Kidney epithelial cell (primary cell): ENCODE measurements at regions not wholly inside any gene's neighbourhood (a gene's known extent, or its start where the extent isn't known, plus 50 kb on each side); places are given as distances from the start of the nearest gene placed in this dataset.
"Not testable (repeated sequence)": the region's sequence is repeated elsewhere in the genome, so short reads cannot be mapped to it uniquely, and the experiment has no call there.

Experiments
- DNase-seq: peaks from one replicate; pipeline ENCODE4 v3.0.0-alpha.2; 2010; ENCODE audit warnings: low read depth
- H3K27me3 ChIP-seq: 2 replicates; pipeline ENCODE4 v1.6.0; 2011; ENCODE audit warnings: low read length; ENCODE audit not compliant: control insufficient read depth, insufficient read depth
- H3K36me3 ChIP-seq: 2 replicates; pipeline ENCODE4 v1.5.1; 2011; ENCODE audit warnings: low read length; ENCODE audit not compliant: control insufficient read depth, insufficient read depth
- H3K4me3 ChIP-seq: 2 replicates; pipeline ENCODE4 v1.5.1; 2011; ENCODE audit warnings: low read depth, mild to moderate bottlenecking, control low read depth, low read length
- TF ChIP-seq, protein P1 (sequence below): IDR thresholded peaks from 2 replicates; pipeline ENCODE4 v1.5.1; 2011; ENCODE audit warnings: mild to moderate bottlenecking, moderate library complexity, low read length, control low read depth, inconsistent platforms; ENCODE audit not compliant: insufficient read depth, poor library complexity, severe bottlenecking

DNA sequence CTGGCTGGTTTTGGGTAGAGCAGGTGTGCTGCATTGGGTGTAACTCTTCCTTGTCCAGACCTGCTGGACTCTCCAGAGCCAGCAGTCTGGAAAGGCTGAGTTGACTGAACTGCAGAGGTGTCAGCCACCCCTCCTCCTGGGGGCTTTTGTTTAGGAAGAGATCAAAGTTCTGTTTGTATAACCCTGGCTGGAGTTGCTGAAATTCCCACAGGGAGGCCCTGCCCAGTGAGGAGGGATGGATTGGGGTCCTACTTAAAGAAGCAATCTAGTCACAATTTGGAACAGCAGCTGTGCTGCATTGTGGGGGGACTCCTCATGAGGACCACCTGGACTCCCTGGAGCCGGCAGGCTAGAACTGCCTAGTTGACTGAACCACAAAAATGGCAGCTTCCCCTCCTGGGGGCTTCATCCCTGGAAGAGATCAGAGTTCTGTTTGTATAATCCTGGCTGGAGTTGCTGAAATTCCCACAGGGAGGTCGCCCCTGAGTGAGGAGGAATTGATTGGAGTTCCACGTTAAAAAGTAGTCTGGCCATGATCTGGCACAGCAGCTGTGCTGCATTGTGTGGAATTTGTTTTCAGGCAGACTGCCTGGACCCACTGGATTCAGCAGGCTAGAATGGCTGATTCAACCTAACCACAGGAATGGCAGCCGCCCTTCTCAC, 264.9 kb upstream of the ZC4H2 start:
- TF ChIP-seq, protein P1, sequence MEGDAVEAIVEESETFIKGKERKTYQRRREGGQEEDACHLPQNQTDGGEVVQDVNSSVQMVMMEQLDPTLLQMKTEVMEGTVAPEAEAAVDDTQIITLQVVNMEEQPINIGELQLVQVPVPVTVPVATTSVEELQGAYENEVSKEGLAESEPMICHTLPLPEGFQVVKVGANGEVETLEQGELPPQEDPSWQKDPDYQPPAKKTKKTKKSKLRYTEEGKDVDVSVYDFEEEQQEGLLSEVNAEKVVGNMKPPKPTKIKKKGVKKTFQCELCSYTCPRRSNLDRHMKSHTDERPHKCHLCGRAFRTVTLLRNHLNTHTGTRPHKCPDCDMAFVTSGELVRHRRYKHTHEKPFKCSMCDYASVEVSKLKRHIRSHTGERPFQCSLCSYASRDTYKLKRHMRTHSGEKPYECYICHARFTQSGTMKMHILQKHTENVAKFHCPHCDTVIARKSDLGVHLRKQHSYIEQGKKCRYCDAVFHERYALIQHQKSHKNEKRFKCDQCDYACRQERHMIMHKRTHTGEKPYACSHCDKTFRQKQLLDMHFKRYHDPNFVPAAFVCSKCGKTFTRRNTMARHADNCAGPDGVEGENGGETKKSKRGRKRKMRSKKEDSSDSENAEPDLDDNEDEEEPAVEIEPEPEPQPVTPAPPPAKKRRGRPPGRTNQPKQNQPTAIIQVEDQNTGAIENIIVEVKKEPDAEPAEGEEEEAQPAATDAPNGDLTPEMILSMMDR = no peak
- H3K27me3 ChIP-seq = no peaks in the 10 kb centered on the region
- no peak for DNase-seq
- no peak overlapping the region for H3K4me3 ChIP-seq
- H3K36me3 ChIP-seq = no peaks in the 10 kb centered on the region

GRCh38 chrX:65203545-65203944, 227.3 kb upstream of the ZC4H2 start:
- DNase-seq = no peak
- TF ChIP-seq, protein P1 = no peak
- Histone ChIP-seq H3K36me3 (no peaks in the 10 kb centered on the region), H3K4me3 (no peak overlapping the region), H3K27me3 (no peaks in the 10 kb centered on the region)

GRCh38 chrX:65196758-65197360, 220.6 kb upstream of the ZC4H2 start:
- TF ChIP-seq, protein P1 = no peak
- no peaks in the 10 kb centered on the region for H3K36me3 ChIP-seq
- H3K4me3 ChIP-seq = no peak overlapping the region
- no peak for DNase-seq
- H3K27me3 ChIP-seq = no peaks in the 10 kb centered on the region

DNA sequence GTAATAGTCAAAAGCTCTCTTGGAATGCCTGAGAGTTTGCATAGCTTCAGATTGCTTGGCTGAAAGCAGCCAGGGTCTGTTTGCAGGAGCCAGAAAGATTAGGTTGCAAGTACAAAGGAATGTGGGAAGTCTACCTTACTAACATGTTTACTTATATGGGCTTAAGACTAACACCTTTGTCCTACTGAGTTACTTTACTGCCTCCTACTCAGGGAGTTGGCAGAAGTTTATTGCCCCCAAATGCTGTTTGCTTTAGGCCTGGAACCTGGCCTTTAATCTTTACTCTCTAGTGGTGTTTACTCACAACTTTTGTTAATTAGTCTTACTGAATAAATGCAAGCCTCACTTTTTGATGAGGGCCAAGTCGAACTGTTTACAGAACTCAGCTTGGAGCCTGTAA, 219.4 kb upstream of the ZC4H2 start:
- TF ChIP-seq, protein P1 = no peak

GRCh38 chrX:65194547-65194946, 218.3 kb upstream of the ZC4H2 start:
- TF ChIP-seq, protein P1 = no peak
- Histone ChIP-seq H3K4me3 (no peak overlapping the region), H3K36me3 (no peaks in the 10 kb centered on the region), H3K27me3 (no peaks in the 10 kb centered on the region)
- DNase-seq = no peak

More for the DNA sequence above, 219.4 kb upstream of the ZC4H2 start:
- no peak for DNase-seq
- Histone ChIP-seq H3K36me3 (no peaks in the 10 kb centered on the region), H3K4me3 (no peak overlapping the region), H3K27me3 (no peaks in the 10 kb centered on the region)

DNA sequence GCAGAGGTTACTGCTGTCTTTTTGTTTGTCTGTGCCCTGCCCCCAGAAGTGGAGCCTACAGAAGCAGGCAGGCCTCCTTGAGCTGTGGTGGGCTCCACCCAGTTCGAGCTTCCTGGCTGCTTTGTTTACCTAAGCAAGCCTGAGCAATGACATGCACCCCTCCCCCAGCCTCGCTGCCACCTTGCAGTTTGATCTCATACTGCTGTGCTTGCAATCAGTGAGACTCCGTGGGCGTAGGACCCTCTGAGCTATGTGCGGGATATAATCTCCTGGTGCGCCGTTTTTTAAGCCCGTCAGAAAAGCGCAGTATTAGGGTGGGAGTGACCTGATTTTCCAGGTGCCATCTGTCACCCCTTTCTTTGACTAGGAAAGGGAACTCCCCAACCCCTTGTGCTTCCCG, 187.1 kb upstream of the ZC4H2 start:
- not testable (repeated sequence) for H3K36me3 ChIP-seq, DNase-seq, H3K4me3 ChIP-seq, H3K27me3 ChIP-seq
